ENCODE measurements at regions not wholly inside any gene's neighbourhood (a gene's known extent, or its start where the extent isn't known, plus 50 kb on each side); places are given as distances from the start of the nearest gene placed in this dataset.

GRCh38 chr7:22676385-22676784 lies 50.6 kb upstream of the IL6 start:
- no peak for FAIRE-seq

- FAIRE-seq, result no peak
Measured at GRCh38 chr7:22675917-22676343, 51.1 kb upstream of the IL6 start.

GRCh38 chr7:22675421-22675820 lies 51.6 kb upstream of the IL6 start:
- FAIRE-seq, result no peak

GRCh38 chr7:22672846-22673680 lies 53.9 kb upstream of the IL6 start:
- FAIRE-seq, result no peak

GRCh38 chr7:22671177-22671879 lies 55.7 kb upstream of the IL6 start:
- FAIRE-seq, result no peak

GRCh38 chr7:22670422-22670815 lies 56.6 kb upstream of the IL6 start:
- no peak for FAIRE-seq

GRCh38 chr7:22669692-22670421 lies 57.1 kb upstream of the IL6 start:
- no peak for FAIRE-seq

- no peak for FAIRE-seq
Measured at GRCh38 chr7:22668971-22669401, 58.0 kb upstream of the IL6 start.

GRCh38 chr7:22667562-22668239 lies 59.3 kb upstream of the IL6 start:
- no peak for FAIRE-seq

GRCh38 chr7:22667187-22667561 lies 59.8 kb upstream of the IL6 start:
- FAIRE-seq, result no peak

GRCh38 chr7:22666732-22667131 lies 60.3 kb upstream of the IL6 start:
- FAIRE-seq, result no peak

GRCh38 chr7:22665923-22666322 lies 61.1 kb upstream of the IL6 start:
- FAIRE-seq, result no peak

- FAIRE-seq, result no peak
Measured at GRCh38 chr7:22664988-22665798, 61.8 kb upstream of the IL6 start.

- no peak for FAIRE-seq
Measured at GRCh38 chr7:22663721-22664120, 63.3 kb upstream of the IL6 start.

GRCh38 chr7:22663357-22663718 lies 63.7 kb upstream of the IL6 start:
- no peak for FAIRE-seq

GRCh38 chr7:22662556-22663356 lies 64.2 kb upstream of the IL6 start:
- FAIRE-seq, result no peak

GRCh38 chr7:22662036-22662435 lies 65.0 kb upstream of the IL6 start:
- FAIRE-seq, result no peak

GRCh38 chr7:22660732-22661131 lies 66.3 kb upstream of the IL6 start:
- no peak for FAIRE-seq

- no peak for FAIRE-seq
Measured at GRCh38 chr7:22660293-22660692, 66.7 kb upstream of the IL6 start.

GRCh38 chr7:22659741-22660140 lies 67.3 kb upstream of the IL6 start:
- FAIRE-seq, result no peak

- no peak for FAIRE-seq
Measured at GRCh38 chr7:22658031-22658430, 69.0 kb upstream of the IL6 start.

Measured in A204.1 (cell line).